WTC11 (cell line): ENCODE measurements at regions not wholly inside any gene's neighbourhood (a gene's known extent, or its start where the extent isn't known, plus 50 kb on each side); places are given as distances from the start of the nearest gene placed in this dataset.

Experiments used
- ATF2 ChIP-seq: sonication (generic); formaldehyde crosslinking; IDR thresholded peaks from 2 replicates; pipeline ENCODE4 v1.8.1; 2022; ENCODE audit warnings: low read depth, missing genetic modification reagents, borderline replicate concordance
- ATF6 ChIP-seq: sonication (generic); formaldehyde crosslinking; IDR thresholded peaks from 2 replicates; pipeline ENCODE4 v1.8.1; 2023; ENCODE audit warnings: mild to moderate bottlenecking, missing genetic modification reagents
- RORB ChIP-seq: fragments of 250-450 bp; sonication (Bioruptor Pico); IDR thresholded peaks from 2 replicates; pipeline ENCODE4 v1.9.0; 2021; ENCODE audit warnings: mild to moderate bottlenecking
- SP1 ChIP-seq: sonication (generic); formaldehyde crosslinking; conservative IDR thresholded peaks from 2 replicates; pipeline ENCODE4 v1.8.1; 2022; ENCODE audit warnings: missing genetic modification reagents
- ZNF416 ChIP-seq: fragments of 250-450 bp; sonication (Bioruptor Pico); IDR thresholded peaks from 2 replicates; pipeline ENCODE4 v1.9.0; 2021; ENCODE audit warnings: mild to moderate bottlenecking, inconsistent platforms
- TF ChIP-seq, protein P1 (sequence below): fragments of 200-600 bp; IDR thresholded peaks from 2 replicates; pipeline ENCODE4 v1.8.0; 2022; ENCODE audit warnings: antibody characterized with exemption

- TF ChIP-seq RORB (CRISPR knock-in tag), result no peak
- no peak for TF ChIP-seq ATF2 (CRISPR knock-in tag)
- no peak for TF ChIP-seq ATF6 (CRISPR knock-in tag)
- TF ChIP-seq, protein P1, sequence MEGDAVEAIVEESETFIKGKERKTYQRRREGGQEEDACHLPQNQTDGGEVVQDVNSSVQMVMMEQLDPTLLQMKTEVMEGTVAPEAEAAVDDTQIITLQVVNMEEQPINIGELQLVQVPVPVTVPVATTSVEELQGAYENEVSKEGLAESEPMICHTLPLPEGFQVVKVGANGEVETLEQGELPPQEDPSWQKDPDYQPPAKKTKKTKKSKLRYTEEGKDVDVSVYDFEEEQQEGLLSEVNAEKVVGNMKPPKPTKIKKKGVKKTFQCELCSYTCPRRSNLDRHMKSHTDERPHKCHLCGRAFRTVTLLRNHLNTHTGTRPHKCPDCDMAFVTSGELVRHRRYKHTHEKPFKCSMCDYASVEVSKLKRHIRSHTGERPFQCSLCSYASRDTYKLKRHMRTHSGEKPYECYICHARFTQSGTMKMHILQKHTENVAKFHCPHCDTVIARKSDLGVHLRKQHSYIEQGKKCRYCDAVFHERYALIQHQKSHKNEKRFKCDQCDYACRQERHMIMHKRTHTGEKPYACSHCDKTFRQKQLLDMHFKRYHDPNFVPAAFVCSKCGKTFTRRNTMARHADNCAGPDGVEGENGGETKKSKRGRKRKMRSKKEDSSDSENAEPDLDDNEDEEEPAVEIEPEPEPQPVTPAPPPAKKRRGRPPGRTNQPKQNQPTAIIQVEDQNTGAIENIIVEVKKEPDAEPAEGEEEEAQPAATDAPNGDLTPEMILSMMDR, result no peak
- no peak for TF ChIP-seq SP1 (CRISPR knock-in tag)
- TF ChIP-seq ZNF416 (CRISPR knock-in tag), result no peak
These were observed 1046.1 kb downstream of the SLC6A15 start for GRCh38 chr12:83866477-83866876.
